Stimulated activated CD8-positive, alpha-beta memory T cell treated with anti-CD3 and anti-CD28 coated beads, Interleukin-4, amount 100 ng/mL, for 48 hours (primary cell): ENCODE measurements at regions not wholly inside any gene's neighbourhood (a gene's known extent, or its start where the extent isn't known, plus 50 kb on each side); places are given as distances from the start of the nearest gene placed in this dataset.
"Not testable (repeated sequence)": the region's sequence is repeated elsewhere in the genome, so short reads cannot be mapped to it uniquely, and the experiment has no call there.

Source experiments
- DNase-seq: peaks from one replicate; pipeline ENCODE4 v3.0.0-alpha.2; 2020

DNA sequence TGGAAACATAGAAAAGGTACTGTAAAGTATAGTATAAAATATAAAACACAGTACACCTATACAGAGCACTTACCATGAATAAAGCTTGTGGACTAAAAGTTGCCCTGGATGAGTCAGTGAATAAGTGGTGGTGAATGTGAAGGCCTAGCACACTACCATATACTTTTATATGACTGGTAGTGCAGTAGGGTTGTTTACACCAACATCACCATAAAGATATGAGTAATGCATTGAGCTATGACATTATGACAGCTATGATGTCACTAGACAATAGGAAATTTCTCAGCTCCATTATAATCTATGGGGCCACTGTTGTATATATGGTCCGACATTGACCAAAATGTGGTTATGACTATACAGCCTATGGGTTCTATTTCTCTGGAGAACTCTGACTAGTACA lies 291.8 kb upstream of the ACTBL2 start:
- no peak for DNase-seq

DNA sequence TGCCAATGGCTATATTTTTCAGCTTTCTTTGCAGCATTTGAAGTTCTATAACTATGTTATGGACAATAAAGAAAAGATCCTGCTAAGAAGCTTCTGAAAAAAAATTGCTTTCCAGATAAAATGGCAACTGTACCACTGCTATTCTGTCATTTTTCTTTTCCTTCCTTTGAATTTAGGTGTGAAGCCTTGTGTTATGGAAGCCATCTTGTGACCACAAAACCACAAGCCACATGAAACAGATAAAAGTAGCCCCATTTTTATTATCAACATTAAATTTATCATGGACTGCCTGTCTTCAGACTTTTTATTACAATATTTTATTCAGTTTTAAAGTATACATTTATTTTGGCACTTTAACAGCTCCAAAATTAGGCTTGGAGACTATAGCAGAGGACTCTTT lies 289.9 kb upstream of the ACTBL2 start:
- DNase-seq: no peak

DNA sequence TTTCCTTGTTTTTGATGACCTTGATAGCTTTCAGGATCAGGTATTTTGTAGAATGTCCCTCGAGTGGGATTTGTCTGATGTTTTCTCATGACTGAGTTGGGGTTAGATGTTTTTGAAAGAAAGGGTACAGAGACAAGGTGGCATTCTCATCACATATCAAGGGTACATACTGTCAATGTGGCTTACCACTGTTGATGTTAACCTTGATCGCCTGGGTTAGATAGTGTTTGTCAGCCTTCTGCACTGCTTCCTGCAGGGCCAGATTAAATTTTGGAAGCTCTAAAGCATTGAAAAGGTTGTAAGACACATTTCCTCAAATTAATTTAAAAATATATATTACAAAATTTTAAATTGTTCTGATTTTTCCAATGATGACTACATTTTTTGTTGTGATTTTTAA lies 287.4 kb upstream of the ACTBL2 start:
- no peak for DNase-seq

- DNase-seq: no peak
Observed at GRCh38 chr5:57768745-57769144, 286.1 kb upstream of the ACTBL2 start.

- no peak for DNase-seq
Observed at GRCh38 chr5:57764479-57765089, 282.0 kb upstream of the ACTBL2 start.

DNA sequence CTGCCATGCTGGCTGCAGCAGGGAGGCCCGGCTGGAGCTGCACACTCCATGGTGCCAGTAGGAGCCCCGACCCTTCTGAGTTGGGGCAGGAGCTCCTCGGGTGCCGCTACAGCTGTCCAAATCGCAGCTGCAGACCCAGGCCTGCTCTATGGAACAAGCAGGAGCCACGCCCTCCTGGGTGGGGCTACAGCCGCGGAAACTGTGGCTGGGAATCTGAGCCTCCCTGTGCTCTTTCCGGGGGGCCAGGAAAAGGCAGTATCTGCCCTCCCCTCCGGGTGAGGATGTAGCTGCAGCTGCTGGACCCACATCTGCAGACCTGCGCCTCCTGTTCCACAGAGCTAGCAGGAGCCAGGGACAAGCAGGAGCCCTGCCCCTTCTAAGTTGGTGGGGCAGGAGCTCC lies 278.9 kb upstream of the ACTBL2 start:
- no peak for DNase-seq

GRCh38 chr5:57754616-57755015 lies 272.0 kb upstream of the ACTBL2 start:
- DNase-seq: no peak

GRCh38 chr5:57753446-57753845 lies 270.8 kb upstream of the ACTBL2 start:
- DNase-seq: no peak

GRCh38 chr5:57751710-57752109 lies 269.1 kb upstream of the ACTBL2 start:
- no peak for DNase-seq

- DNase-seq: no peak
Observed at GRCh38 chr5:57750891-57751290, 268.3 kb upstream of the ACTBL2 start.

- DNase-seq: no peak
Observed at GRCh38 chr5:57750282-57750681, 267.7 kb upstream of the ACTBL2 start.

DNA sequence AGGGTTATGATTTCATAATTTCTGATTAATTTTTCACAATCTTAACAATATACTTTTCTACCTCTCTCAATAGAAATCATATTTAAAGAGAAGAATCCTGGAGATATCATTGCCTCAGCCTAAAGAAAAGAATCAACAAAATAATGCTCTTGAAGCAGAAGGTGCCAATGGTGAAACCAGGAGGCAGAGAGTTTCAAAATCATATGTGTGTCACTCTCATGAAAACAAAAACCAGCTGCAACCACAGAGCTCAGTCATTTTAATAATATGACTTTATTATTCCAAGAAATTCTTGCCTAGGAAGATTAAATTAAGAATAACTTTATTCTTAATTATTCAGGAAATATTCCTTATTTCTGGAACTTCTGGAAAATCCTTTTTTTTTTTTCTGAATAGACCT lies 266.8 kb upstream of the ACTBL2 start:
- no peak for DNase-seq

GRCh38 chr5:57745700-57746651 lies 263.4 kb upstream of the ACTBL2 start:
- DNase-seq: no peak

DNA sequence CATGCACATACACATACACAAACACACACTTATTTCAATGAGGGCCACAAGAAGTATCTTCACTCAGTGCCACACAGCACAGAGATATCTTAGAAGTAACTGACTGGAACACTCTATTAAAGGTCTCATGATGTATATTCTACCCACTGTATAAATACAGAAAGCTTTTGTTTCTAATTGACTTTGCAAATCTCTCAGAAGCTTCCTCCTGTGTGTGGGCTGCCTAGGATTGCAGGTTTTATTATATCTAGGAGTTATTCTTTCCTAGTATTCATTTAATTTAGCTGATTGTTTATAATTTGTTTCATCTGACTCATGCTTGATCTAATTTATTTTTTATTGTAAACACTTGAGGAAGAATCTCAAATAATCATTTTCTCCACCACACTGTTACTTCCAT lies 262.4 kb upstream of the ACTBL2 start:
- no peak for DNase-seq

GRCh38 chr5:57741336-57741735 lies 258.7 kb upstream of the ACTBL2 start:
- no peak for DNase-seq

DNA sequence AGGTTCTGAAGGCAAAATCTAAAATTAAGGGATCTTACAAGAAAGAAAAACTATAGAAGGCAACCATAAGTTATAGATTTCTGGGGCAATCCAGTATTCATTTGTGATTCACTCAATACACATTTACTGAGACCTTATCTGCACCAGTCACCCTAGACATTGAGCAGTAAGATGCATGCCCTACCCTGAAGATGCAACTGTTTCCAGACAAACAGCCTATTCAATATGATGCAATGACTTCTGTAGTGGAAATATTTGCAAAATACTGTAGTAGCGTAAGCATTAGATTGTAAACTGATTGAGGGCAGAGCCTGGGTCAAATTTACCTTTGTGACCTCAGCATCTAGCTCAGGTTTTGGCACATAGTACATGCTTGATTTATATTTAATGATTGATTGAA lies 256.2 kb upstream of the ACTBL2 start:
- DNase-seq: no peak

DNA sequence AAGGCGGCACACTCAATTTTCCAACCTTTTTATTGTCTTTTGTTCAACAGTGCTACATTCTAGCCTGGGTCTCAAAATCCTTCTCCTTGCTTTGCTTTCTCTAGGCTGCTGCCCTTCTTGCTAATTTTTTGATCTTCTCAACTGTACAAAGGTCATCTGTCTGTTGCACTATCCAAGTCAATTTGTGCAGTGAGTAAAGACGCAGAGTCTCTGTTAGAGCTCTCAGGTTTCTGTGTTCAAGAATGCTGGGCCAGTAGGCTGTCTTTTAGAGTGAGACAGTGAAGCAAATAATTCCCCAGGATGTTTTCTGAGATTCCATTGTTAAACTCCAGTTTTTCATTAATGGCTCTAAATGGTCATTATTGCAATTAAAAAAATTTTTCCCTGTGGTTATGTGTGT lies 255.7 kb upstream of the ACTBL2 start:
- no peak for DNase-seq

DNA sequence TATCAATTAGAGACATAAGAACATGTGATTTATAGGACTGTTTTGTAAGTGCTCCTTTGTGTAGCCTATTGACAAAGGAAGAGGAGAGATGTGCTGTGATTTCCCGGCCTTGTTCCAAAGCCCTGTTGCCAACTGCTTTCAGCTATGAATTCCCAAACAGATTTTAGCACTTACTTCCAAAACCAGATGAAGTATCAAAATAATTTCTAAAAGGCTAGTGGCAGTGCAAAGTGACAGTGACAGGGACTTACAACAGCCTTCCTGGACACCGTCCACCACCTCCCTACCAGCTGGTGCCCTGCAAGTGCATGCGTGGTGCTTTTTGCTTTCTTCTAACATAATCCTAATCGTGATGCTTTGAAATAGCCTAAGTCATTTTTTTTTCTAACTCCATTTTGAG lies 254.1 kb upstream of the ACTBL2 start:
- DNase-seq: no peak

- DNase-seq: not testable (repeated sequence)
Observed at GRCh38 chr5:57735279-57736153, 252.9 kb upstream of the ACTBL2 start.

- DNase-seq: no peak
Observed at GRCh38 chr5:57734296-57734695, 251.7 kb upstream of the ACTBL2 start.

GRCh38 chr5:57727591-57727990 lies 245.0 kb upstream of the ACTBL2 start:
- DNase-seq: no peak

DNA sequence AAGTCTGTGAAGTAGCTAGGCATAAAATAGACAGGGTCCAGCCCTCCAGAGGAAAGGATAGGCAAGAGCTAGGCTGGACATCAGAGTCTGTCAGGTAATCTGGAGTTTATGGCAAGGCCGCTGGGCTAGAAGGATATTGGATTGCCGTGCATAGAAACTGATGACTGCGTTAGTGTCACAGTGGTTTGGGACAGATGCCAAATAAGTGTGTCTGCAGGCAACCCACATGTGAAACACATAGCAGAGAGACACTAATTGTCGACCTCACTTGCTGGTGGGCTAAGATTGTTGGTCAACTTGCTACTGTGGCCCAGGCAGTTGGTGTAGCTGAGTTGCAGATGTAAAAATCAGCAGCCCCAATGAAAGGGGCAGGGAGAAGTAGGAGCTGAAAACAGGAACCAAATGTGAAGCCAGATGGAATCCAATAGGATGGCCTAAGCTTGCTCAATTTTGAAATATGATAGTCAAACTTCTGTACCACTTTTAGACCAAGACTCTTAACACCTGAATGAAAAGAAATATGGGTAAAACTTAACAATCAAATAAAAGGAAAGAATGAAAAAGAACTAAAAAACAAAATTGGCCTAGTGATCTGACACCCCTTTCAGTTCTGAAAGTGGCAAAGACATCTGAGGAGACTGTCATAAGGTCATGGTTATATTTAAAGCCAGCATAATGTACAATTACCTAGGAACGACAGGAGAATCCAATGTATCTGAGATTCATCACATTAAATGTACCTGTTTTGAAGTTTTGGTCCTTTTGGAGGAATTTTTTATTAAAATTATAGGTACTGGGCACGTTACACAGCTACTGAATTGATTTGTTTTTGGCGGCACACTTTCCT lies 243.3 kb upstream of the ACTBL2 start:
- DNase-seq: no peak

- no peak for DNase-seq
Observed at GRCh38 chr5:57724836-57725235, 242.2 kb upstream of the ACTBL2 start.
